Stimulated activated CD4-positive, alpha-beta T cell treated with anti-CD3 and anti-CD28 coated beads, Interleukin-15, amount 100 ng/mL, for 48 hours (primary cell): ENCODE measurements at regions not wholly inside any gene's neighbourhood (a gene's known extent, or its start where the extent isn't known, plus 50 kb on each side); places are given as distances from the start of the nearest gene placed in this dataset.
A peak's percentile ranks its signal among the peaks of the same experiment; 100 is the strongest.
"Not testable (repeated sequence)": the region's sequence is repeated elsewhere in the genome, so short reads cannot be mapped to it uniquely, and the experiment has no call there.

Experiments
- DNase-seq, 2 donors: peaks; one replicate each; pipeline ENCODE4 v3.0.0-alpha.2; 2020; ENCODE audit warnings: low read depth in 2 of 2

GRCh38 chr20:17837179-17837578 lies 131.4 kb downstream of the SNX5 start:
- no peak for DNase-seq

DNA sequence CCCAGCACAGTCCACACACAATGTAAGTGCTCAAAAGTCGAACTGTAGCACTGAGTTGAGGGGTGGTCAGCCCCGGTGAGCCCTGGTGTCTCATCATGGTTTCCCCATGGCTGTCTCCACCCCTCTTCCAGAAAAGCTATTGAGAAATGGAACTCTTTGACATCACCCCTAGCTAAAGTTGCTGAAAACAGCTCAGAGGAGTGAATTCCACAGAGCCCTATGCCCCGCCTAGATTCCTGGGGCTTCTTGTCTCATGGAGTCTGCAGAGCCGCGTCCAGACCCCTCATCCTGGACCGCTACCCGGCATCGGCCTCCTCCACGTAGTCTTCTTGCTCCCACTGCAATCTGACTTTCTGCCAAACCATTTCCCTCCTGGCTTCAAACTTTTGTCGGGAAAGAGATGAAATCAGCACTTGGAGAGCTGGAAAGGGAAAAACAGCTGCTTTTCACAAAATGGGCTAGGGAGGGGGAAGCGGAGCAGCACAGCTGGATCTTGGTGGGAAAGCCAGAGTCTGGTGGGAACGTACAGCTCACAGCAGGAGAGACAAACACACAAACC lies 132.2 kb downstream of the SNX5 start:
- DNase-seq: no peak

DNA sequence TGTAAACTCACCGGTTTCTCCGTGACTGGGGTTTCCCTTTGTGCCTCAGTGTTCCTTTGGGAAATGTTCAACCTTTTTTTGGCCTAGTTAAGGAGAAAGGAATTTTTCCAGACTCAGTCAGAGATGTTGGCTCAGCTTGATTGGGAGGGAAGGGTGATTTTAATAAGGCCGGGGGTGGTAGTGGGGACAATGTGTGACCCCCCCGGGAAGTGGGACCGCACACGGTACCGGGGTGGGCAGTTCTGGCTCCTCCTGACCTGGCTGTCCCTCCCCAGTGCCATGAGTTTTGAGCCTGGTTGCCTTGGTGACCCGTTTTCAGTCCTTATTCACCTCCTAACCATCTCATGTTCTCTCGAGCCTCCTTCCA lies 132.7 kb downstream of the SNX5 start:
- DNase-seq: no peak

DNA sequence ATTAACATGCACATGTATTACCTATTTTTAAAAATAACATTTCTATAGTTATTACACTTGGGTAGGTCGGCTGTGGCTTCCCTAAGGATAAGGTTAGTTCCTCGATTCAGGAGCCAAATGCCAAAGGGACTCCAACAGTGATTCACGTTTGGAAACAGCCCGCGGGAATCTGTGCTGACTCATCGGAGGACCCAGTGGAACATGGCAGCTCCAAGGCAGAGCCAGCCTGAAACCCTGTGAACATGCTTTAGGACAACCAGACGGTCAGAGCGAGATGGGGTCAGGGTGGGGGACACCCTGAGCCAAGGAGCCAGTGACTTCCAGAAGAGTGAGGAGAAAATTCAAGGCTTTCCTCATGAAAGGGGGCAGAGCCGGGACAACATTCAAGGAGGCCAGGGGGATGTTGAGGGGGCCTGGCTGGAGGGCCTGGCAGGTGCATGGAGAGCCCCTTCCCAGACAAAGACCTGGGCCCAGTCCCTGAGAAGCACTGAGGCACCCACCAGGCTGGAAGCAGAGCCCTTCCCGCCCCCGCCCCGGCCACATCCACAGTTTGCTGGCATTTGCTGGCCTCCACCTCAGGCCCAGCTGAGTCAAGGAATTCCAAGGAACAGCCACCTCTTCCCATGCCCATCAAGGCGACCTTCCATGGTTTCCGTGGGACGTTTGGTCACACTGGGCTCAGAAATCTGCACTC lies 133.2 kb downstream of the SNX5 start:
- DNase-seq: no peak

DNA sequence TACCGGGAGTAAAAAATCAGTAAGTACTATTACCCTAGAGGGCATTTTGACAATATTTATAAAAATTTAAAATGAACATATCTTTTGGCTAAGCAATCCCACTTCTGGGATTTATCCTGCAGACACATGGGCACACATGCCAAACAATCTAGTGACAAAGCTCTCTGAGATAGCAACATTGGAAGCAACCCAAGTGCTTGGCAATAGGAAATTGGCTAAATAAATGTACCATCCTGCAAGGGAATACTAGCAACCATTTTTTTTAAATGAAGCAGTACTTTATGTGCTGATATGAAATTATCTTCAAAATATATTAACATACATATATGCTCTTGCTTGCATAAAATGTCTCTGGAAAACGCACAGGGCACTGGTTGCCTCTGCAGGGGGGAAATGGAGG lies 133.8 kb downstream of the SNX5 start:
- DNase-seq: no peak

DNA sequence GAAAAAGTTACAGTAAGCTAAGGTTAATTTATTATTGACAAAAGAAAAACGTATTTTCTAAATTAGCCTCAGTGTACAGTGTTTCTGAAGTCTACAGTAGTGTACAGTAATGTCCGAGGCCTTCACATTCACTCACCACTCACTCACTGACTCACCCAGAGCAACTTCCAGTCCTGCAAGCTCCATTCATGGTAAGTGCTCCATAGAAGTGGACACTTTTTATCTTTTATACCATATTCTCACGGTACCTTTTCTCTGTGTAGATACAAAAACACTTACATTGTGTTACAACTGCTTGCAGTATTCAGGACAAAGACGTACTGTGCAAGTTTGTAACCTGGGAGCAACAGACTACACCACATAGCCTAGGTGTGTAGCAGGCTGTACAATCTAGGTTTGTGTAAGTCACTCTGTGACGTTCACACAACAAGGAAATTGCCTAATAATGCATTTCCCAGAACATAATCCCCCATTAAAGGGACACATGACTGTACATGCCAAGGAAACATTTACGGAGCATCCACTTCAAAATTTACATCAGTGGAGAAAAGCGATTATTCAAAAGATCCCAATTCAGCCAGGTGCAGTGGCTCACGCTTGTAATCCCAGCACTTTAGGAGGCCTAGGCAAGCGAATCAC lies 133.4 kb downstream of the BANF2 start:
- DNase-seq: no peak

- no peak for DNase-seq
Measured at GRCh38 chr20:17832236-17832915, 132.6 kb downstream of the BANF2 start.

DNA sequence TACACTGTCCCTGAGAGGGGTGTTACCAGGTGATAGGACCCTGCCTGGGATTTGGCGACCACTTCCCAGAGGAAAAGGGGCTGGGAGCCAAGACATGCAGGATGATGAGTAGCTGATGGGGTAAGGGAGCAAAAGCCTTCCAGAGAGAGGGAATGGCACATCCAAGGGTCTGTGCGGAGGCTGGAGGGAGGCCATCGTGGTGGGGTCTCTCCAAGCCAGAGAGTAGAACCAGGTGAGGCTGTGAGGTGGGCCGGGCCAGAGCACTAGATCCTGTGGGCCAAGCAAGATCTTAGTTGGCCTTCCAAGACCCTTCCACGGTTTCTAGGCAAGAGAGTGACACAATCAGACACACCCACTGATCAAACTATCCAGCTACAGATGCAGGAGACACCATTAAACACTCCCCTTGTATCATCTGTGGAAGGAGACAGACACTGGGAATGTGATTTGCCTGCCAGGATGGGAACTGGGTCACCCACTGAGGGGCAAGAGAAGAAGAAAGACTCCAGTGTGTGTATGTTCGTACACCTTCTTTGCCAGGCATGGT lies 128.9 kb downstream of the BANF2 start:
- no peak for DNase-seq

- no peak for DNase-seq
Measured at GRCh38 chr20:17827759-17828559, 128.2 kb downstream of the BANF2 start.

- no peak for DNase-seq
Measured at GRCh38 chr20:17827079-17827478, 127.3 kb downstream of the BANF2 start.

DNA sequence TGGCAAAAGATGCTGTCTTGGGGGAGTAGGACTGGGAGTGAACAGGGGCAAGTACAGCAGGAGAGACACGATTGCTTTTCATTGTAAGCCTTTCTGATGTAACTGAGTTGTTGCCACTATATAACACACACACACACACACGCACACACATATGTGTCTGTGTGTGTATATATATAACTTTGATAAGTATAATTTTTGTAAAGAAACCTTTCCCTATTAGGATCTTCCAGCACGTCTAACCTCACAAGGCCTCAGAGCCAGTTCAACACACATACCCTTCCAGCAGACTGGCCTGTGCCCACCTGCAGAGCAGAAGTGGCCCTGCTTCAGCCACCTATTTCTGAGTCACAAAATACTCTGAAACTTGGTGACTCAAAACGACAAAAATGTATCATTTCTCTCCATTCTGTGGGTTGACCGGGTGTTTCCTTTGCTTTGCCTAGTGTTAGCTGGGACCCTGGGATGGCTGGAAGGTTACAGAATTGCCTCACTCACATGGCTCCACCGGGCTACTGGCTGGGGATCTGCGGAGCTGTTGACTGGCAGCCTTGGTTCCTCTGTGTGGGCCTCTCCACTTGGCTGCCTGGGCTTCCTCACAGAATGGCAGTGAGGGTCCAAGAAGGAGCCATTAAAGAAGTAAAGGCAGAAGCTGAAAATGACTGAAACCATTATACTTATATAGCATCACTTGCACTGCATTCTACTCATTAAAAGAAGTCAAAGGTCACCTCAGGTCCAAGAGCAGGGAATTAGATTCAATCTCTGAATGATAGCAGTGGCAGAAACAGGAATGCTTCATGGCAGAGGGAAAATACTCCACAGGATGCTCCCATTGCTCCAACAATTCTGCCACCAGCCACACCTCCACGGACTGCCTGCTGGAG lies 126.4 kb downstream of the BANF2 start:
- DNase-seq: peak in 1 of 2 donors; percentile 6

DNA sequence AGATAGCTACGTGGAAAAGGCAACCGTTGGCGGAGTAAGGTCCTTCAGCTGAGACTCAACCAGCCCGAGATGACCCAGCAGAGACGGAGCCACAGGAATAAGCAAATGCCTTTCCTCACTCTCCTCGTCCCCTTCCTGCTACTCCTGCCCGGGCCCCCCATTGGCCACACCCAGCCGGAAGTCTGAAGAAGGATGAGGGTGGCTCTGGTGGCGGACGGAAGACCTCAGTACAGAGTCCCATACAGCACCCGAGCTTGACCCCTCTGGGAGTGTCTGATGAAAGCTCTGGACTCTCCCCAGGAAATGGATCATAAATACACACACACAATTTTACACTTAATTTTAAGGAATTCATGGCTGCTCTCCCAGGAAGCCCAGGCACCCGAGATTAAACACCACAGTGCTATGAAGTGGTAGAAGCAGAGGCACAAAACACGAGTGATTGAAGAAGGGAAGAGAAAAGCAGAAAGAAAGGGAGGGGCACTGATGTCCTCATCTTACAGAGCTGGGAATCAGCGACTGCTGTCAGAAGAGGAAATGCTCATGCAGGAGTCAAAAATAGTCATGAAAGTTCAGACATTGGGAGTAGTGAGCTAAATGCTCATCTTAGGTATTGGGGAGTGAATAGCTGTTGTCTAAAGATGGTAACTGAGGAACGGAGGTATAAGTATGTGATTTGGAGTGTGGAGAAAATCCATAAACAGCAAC lies 125.6 kb downstream of the BANF2 start:
- no peak for DNase-seq

- no peak for DNase-seq
Measured at GRCh38 chr20:17824676-17825251, 125.0 kb downstream of the BANF2 start.

DNA sequence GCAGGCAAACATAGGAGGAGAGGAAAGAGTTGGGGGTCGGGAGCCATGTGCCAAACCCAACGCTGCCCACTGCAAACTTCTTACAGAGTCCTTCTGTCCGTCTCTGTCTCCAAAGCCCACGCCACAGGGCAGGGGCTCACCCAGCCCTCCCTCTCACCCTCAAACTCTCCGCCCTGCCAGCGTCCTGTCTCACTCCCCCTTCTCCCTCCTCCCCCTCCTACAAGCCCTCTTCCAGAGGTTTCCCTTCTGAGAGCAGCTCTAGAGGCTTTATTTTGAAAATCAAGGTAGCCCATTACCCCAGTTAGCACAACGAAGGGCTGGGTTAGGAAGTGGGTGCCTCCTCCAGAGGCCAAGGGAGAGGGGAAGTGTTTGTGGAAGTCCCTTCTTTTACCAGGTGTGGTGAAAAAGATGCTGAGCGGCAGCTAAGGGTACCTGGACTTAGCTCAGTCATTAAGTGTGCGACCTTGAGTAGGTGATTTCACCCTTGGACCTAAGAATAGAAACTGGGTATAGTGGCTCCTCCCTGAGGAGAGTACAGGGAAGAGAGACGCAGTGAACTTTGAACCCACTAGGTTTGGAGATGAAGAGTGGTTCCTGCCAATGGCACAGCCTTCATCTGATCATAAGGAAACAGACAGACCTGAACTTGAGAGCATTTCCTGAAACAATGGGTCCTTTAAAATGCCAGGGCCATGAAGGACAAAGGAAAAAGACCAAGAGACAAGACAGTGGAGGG lies 123.8 kb downstream of the BANF2 start:
- DNase-seq: no peak

DNA sequence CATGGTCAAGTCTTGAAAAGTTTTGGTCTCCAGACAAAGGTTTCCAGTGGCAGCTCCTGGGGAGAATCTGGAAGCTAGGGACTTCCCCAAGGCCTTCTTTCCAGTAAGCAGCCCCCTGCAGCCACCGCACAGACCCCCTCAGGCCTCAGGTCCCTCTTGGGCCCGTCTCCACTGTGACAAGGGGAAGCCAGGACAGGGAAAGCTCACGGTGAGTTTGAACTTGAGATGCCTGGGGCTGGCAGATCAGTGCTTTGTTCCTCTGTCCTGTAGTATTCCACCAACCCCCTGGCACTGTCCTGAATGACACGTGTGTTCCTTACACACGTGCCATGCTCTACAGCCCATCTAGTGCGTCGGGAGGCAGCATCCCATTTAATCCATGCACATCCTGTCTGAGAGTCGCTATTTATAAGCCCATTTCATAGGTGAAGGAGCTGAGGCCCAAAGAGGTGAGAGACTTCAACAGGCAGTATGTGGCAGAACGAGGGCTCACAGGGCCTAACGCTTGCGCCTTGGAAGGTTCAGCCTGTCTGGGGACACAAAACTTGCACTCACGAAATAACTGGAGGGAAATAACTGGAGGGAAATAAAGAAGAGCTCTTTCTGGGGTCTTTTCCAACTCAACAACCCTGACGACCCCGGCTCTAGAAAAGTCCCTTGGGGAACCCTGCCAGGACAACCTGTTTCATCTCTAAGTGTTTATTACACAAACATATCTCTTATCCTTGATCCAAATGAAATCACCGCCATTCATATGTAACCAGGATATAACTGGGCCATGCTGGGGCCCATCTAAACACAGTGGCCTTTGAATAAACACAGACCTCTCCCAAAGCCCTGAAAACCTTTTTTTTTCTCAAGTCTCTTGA lies 123.0 kb downstream of the BANF2 start:
- DNase-seq: no peak

- no peak for DNase-seq
Measured at GRCh38 chr20:17822039-17822438, 122.3 kb downstream of the BANF2 start.

GRCh38 chr20:17821606-17822005 lies 121.8 kb downstream of the BANF2 start:
- DNase-seq: not testable (repeated sequence)
